ENCODE measurements at regions not wholly inside any gene's neighbourhood (a gene's known extent, or its start where the extent isn't known, plus 50 kb on each side); places are given as distances from the start of the nearest gene placed in this dataset.

- TF ChIP-seq CTCF (conservative IDR thresholded peaks at IDR 0.05; ENCODE audit: control insufficient read depth, insufficient read depth, low read depth, low read length), result no peak
- no peak for DNase-seq (ENCODE audit: low read depth)
- no peak overlapping the region for H3K4me3 ChIP-seq (ENCODE audit: control insufficient read depth, low read depth, low read length)
Observed at GRCh38 chr16:66135421-66135831, 231.1 kb upstream of the CDH5 start.

- TF ChIP-seq CTCF (conservative IDR thresholded peaks at IDR 0.05; ENCODE audit: control insufficient read depth, insufficient read depth, low read depth, low read length), result no peak
- no peak for DNase-seq (ENCODE audit: low read depth)
- no peak overlapping the region for H3K4me3 ChIP-seq (ENCODE audit: control insufficient read depth, low read depth, low read length)
Observed at GRCh38 chr16:66134875-66135274, 231.6 kb upstream of the CDH5 start.

- TF ChIP-seq CTCF (conservative IDR thresholded peaks at IDR 0.05; ENCODE audit: control insufficient read depth, insufficient read depth, low read depth, low read length), result no peak
- peak; percentile 17 for DNase-seq (ENCODE audit: low read depth)
- H3K4me3 ChIP-seq (ENCODE audit: control insufficient read depth, low read depth, low read length), result no peak overlapping the region
Observed at GRCh38 chr16:66133643-66134338, 232.7 kb upstream of the CDH5 start.

GRCh38 chr16:66131895-66132294 is 234.6 kb upstream of the CDH5 start:
- no peak overlapping the region for H3K4me3 ChIP-seq (ENCODE audit: control insufficient read depth, low read depth, low read length)
- DNase-seq (ENCODE audit: low read depth), result peak; percentile 62
- no peak for TF ChIP-seq CTCF (conservative IDR thresholded peaks at IDR 0.05; ENCODE audit: control insufficient read depth, insufficient read depth, low read depth, low read length)

- TF ChIP-seq CTCF (conservative IDR thresholded peaks at IDR 0.05; ENCODE audit: control insufficient read depth, insufficient read depth, low read depth, low read length), result no peak
- DNase-seq (ENCODE audit: low read depth), result peak; percentile 79
- no peak overlapping the region for H3K4me3 ChIP-seq (ENCODE audit: control insufficient read depth, low read depth, low read length)
Observed at GRCh38 chr16:66131156-66131807, 235.2 kb upstream of the CDH5 start.

GRCh38 chr16:66130296-66130905 is 236.1 kb upstream of the CDH5 start:
- no peak overlapping the region for H3K4me3 ChIP-seq (ENCODE audit: control insufficient read depth, low read depth, low read length)
- DNase-seq (ENCODE audit: low read depth), result peak; percentile 71
- no peak for TF ChIP-seq CTCF (conservative IDR thresholded peaks at IDR 0.05; ENCODE audit: control insufficient read depth, insufficient read depth, low read depth, low read length)

All from fibroblast of mammary gland (primary cell).